ENCODE measurements at regions not wholly inside any gene's neighbourhood (a gene's known extent, or its start where the extent isn't known, plus 50 kb on each side); places are given as distances from the start of the nearest gene placed in this dataset.

GRCh38 chr5:56617998-56618397, 197.4 kb upstream of the MAP3K1 start:
- DNase-seq: no peak

GRCh38 chr5:56616454-56617160, 198.7 kb upstream of the MAP3K1 start:
- DNase-seq: no peak

GRCh38 chr5:56615361-56616153, 199.8 kb upstream of the MAP3K1 start:
- no peak for DNase-seq

- DNase-seq: no peak
Observed at GRCh38 chr5:56612759-56613158, 202.6 kb upstream of the MAP3K1 start.

GRCh38 chr5:56612353-56612752, 203.0 kb upstream of the MAP3K1 start:
- no peak for DNase-seq

GRCh38 chr5:56610093-56610698, 205.2 kb upstream of the MAP3K1 start:
- DNase-seq: no peak

GRCh38 chr5:56608217-56608925, 207.0 kb upstream of the MAP3K1 start:
- DNase-seq: no peak

GRCh38 chr5:56607551-56607950, 207.8 kb upstream of the MAP3K1 start:
- DNase-seq: no peak

- DNase-seq: no peak
Observed at GRCh38 chr5:56607074-56607473, 208.3 kb upstream of the MAP3K1 start.

GRCh38 chr5:56606192-56606591, 209.2 kb upstream of the MAP3K1 start:
- no peak for DNase-seq

- no peak for DNase-seq
Observed at GRCh38 chr5:56605231-56605630, 210.1 kb upstream of the MAP3K1 start.

- DNase-seq: no peak
Observed at GRCh38 chr5:56601641-56602071, 213.7 kb upstream of the MAP3K1 start.

GRCh38 chr5:56598941-56599340, 216.4 kb upstream of the MAP3K1 start:
- DNase-seq: no peak

GRCh38 chr5:56596155-56596554, 219.2 kb upstream of the MAP3K1 start:
- DNase-seq: no peak

GRCh38 chr5:56595566-56595965, 219.8 kb upstream of the MAP3K1 start:
- DNase-seq: no peak

GRCh38 chr5:56594792-56595191, 220.6 kb upstream of the MAP3K1 start:
- no peak for DNase-seq

GRCh38 chr5:56591081-56591480, 224.3 kb upstream of the MAP3K1 start:
- DNase-seq: no peak

GRCh38 chr5:56589481-56589860, 225.9 kb upstream of the MAP3K1 start:
- DNase-seq: no peak

- no peak for DNase-seq
Observed at GRCh38 chr5:56588636-56589480, 226.5 kb upstream of the MAP3K1 start.

- no peak for DNase-seq
Observed at GRCh38 chr5:56588131-56588487, 227.2 kb upstream of the MAP3K1 start.

GRCh38 chr5:56587381-56588130, 227.8 kb upstream of the MAP3K1 start:
- DNase-seq: no peak

Data from GOT3 (cell line).